SK-N-MC (cell line): ENCODE measurements at regions not wholly inside any gene's neighbourhood (a gene's known extent, or its start where the extent isn't known, plus 50 kb on each side); places are given as distances from the start of the nearest gene placed in this dataset.

ENCODE experiments used
- EZH2 ChIP-seq: fragments of 200-600 bp; sonication (generic); IDR thresholded peaks from one replicate; pipeline ENCODE4 v1.6.1; 2017; ENCODE audit warnings: antibody characterized with exemption
- FOXP2 ChIP-seq: optimal IDR thresholded peaks from 2 replicates; pipeline ENCODE3; 2011; ENCODE audit warnings: mild to moderate bottlenecking, moderate library complexity; ENCODE audit not compliant: insufficient read depth; ENCODE audit errors: extremely low read length, control extremely low read depth
- POLR2AphosphoS5 ChIP-seq: IDR thresholded peaks from 2 replicates; pipeline ENCODE4 v1.6.1; 2012; ENCODE audit warnings: mild to moderate bottlenecking, low read depth, low read length, borderline replicate concordance

DNA sequence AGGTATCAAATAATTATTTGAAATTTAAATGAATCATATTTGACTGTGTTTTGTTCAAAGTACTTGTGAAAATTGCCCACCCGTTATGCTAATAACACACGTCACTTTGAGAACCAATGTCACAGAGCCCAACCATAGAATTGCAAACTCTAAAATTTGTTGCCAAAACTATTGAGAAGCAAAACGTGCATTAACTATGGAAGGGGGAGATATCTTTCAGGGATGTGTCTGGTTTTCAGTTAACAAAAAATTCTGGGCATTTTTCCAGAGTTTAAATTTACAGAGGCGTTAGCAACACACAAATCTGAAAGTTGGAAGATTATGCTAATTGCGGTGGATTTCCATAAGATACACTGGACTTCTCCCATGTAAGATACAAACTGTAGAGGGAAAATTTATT is 371.8 kb upstream of the E2F7 start:
- TF ChIP-seq POLR2AphosphoS5 (no peak), EZH2 (no peak), FOXP2 (no peak)
